ENCODE measurements at regions not wholly inside any gene's neighbourhood (a gene's known extent, or its start where the extent isn't known, plus 50 kb on each side); places are given as distances from the start of the nearest gene placed in this dataset.

GRCh38 chr7:47698386-47698785 lies 116.5 kb upstream of the TNS3 start:
- Histone ChIP-seq H3K27ac (ENCODE audit: low read length) (no peak overlapping the region), H3K4me2 (ENCODE audit: low read length) (no peak overlapping the region), H3K27me3 (ENCODE audit: insufficient read depth, low read depth, low read length) (no peaks in the 10 kb centered on the region), H3K4me3 (ENCODE audit: low read length) (no peak overlapping the region), H3K9ac (ENCODE audit: low read length) (no peak overlapping the region), H3F3A (ENCODE audit: insufficient read depth, low read length, poor library complexity, severe bottlenecking) (no peaks in the 10 kb centered on the region), H3K79me2 (replicated peaks; ENCODE audit: insufficient read depth, low read length) (no peaks in the 10 kb centered on the region), H2AFZ (ENCODE audit: low read depth, low read length) (no peak overlapping the region), H3K9me2 (ENCODE audit: insufficient read depth, low read length) (no peaks in the 10 kb centered on the region), H3K9me3 (ENCODE audit: low read length) (no peaks in the 10 kb centered on the region), H4K20me1 (ENCODE audit: insufficient read depth) (no peaks in the 10 kb centered on the region), H3K36me3 (ENCODE audit: insufficient read depth, low read length) (no peaks in the 10 kb centered on the region)
- TF ChIP-seq RAD21 (conservative IDR thresholded peaks at IDR 0.05) (no peak), SMC3 (conservative IDR thresholded peaks at IDR 0.05; ENCODE audit: poor library complexity) (no peak), MXI1 (conservative IDR thresholded peaks at IDR 0.05; ENCODE audit: poor library complexity, severe bottlenecking) (no peak), TAF1 (IDR thresholded peaks at IDR 0.05; ENCODE audit: low read depth) (no peak), CTCF (IDR thresholded peaks at IDR 0.05; ENCODE audit: poor library complexity, severe bottlenecking) (no peak), REST (IDR thresholded peaks at IDR 0.05; ENCODE audit: borderline replicate concordance) (no peak), EZH2 (IDR thresholded peaks at IDR 0.05; ENCODE audit: borderline replicate concordance, insufficient read depth, low read length, poor library complexity, severe bottlenecking) (no peak), EP300 (conservative IDR thresholded peaks at IDR 0.05; ENCODE audit: poor library complexity, severe bottlenecking) (no peak), POLR2AphosphoS5 (IDR thresholded peaks at IDR 0.05) (no peak)

GRCh38 chr7:47697543-47697942 lies 115.6 kb upstream of the TNS3 start:
- Histone ChIP-seq H2AFZ (ENCODE audit: low read depth, low read length) (no peak overlapping the region), H4K20me1 (ENCODE audit: insufficient read depth) (no peaks in the 10 kb centered on the region), H3F3A (ENCODE audit: insufficient read depth, low read length, poor library complexity, severe bottlenecking) (no peaks in the 10 kb centered on the region), H3K9me2 (ENCODE audit: insufficient read depth, low read length) (no peaks in the 10 kb centered on the region), H3K9ac (ENCODE audit: low read length) (no peak overlapping the region), H3K4me2 (ENCODE audit: low read length) (no peak overlapping the region), H3K4me3 (ENCODE audit: low read length) (no peak overlapping the region), H3K27me3 (ENCODE audit: insufficient read depth, low read depth, low read length) (no peaks in the 10 kb centered on the region), H3K36me3 (ENCODE audit: insufficient read depth, low read length) (no peaks in the 10 kb centered on the region), H3K79me2 (replicated peaks; ENCODE audit: insufficient read depth, low read length) (no peaks in the 10 kb centered on the region), H3K27ac (ENCODE audit: low read length) (no peak overlapping the region), H3K9me3 (ENCODE audit: low read length) (no peaks in the 10 kb centered on the region)
- TF ChIP-seq TAF1 (IDR thresholded peaks at IDR 0.05; ENCODE audit: low read depth): no peak
- no peak for TF ChIP-seq EP300 (conservative IDR thresholded peaks at IDR 0.05; ENCODE audit: poor library complexity, severe bottlenecking)
- TF ChIP-seq MXI1 (conservative IDR thresholded peaks at IDR 0.05; ENCODE audit: poor library complexity, severe bottlenecking): no peak
- no peak for TF ChIP-seq POLR2AphosphoS5 (IDR thresholded peaks at IDR 0.05)
- no peak for TF ChIP-seq EZH2 (IDR thresholded peaks at IDR 0.05; ENCODE audit: borderline replicate concordance, insufficient read depth, low read length, poor library complexity, severe bottlenecking)
- TF ChIP-seq SMC3 (conservative IDR thresholded peaks at IDR 0.05; ENCODE audit: poor library complexity): no peak
- no peak for TF ChIP-seq REST (IDR thresholded peaks at IDR 0.05; ENCODE audit: borderline replicate concordance)
- no peak for TF ChIP-seq RAD21 (conservative IDR thresholded peaks at IDR 0.05)
- no peak for TF ChIP-seq CTCF (IDR thresholded peaks at IDR 0.05; ENCODE audit: poor library complexity, severe bottlenecking)

Data from neural cell (in vitro differentiated cells).